Hematopoietic multipotent progenitor cell treated with erythropoietin and hydrocortisone succinate and interleukin-3 and kit ligand, for 17 days (in vitro differentiated cells): ENCODE measurements at regions not wholly inside any gene's neighbourhood (a gene's known extent, or its start where the extent isn't known, plus 50 kb on each side); places are given as distances from the start of the nearest gene placed in this dataset.

Experiments used
- DNase-seq: peaks from one replicate; pipeline ENCODE4 v3.0.0-alpha.2; 2015; ENCODE audit warnings: low spot score

GRCh38 chr3:31456373-31456772 lies 76.4 kb upstream of the STT3B start:
- no peak for DNase-seq

GRCh38 chr3:31461426-31461825 lies 71.3 kb upstream of the STT3B start:
- no peak for DNase-seq

GRCh38 chr3:31462050-31462569 lies 70.6 kb upstream of the STT3B start:
- DNase-seq, result no peak

- no peak for DNase-seq
These were observed 66.7 kb upstream of the STT3B start for GRCh38 chr3:31465999-31466398.

- DNase-seq, result no peak
These were observed 65.9 kb upstream of the STT3B start for GRCh38 chr3:31466866-31467265.

GRCh38 chr3:31468433-31468832 lies 64.3 kb upstream of the STT3B start:
- no peak for DNase-seq

- no peak for DNase-seq
These were observed 63.3 kb upstream of the STT3B start for GRCh38 chr3:31469385-31469784.

- DNase-seq, result no peak
These were observed 60.0 kb upstream of the STT3B start for GRCh38 chr3:31472479-31473390.

- DNase-seq, result no peak
These were observed 56.5 kb upstream of the STT3B start for GRCh38 chr3:31476209-31476608.

GRCh38 chr3:31479431-31479830 lies 53.3 kb upstream of the STT3B start:
- DNase-seq, result no peak

GRCh38 chr3:31481697-31482096 lies 51.0 kb upstream of the STT3B start:
- DNase-seq, result no peak

GRCh38 chr3:31482493-31483200 lies 50.1 kb upstream of the STT3B start:
- DNase-seq, result no peak
